ENCODE measurements at regions not wholly inside any gene's neighbourhood (a gene's known extent, or its start where the extent isn't known, plus 50 kb on each side); places are given as distances from the start of the nearest gene placed in this dataset.

- TF ChIP-seq EZH2phosphoT487 (IDR thresholded peaks at IDR 0.05) (no peak), EZH2 (IDR thresholded peaks at IDR 0.05) (no peak)
Measured at GRCh38 chr7:121561717-121562116, 165.6 kb upstream of the FAM3C start.

Measured in neural progenitor cell (in vitro differentiated cells).